HG03159 (cell line): ENCODE measurements at regions not wholly inside any gene's neighbourhood (a gene's known extent, or its start where the extent isn't known, plus 50 kb on each side); places are given as distances from the start of the nearest gene placed in this dataset.

Experiments
- ATAC-seq: cut with Tn5 transposase; IDR thresholded peaks from one replicate; pipeline ENCODE4 v1.9.1; 2021; ENCODE audit warnings: mild to moderate bottlenecking, moderate library complexity; ENCODE audit not compliant: unreplicated experiment

DNA sequence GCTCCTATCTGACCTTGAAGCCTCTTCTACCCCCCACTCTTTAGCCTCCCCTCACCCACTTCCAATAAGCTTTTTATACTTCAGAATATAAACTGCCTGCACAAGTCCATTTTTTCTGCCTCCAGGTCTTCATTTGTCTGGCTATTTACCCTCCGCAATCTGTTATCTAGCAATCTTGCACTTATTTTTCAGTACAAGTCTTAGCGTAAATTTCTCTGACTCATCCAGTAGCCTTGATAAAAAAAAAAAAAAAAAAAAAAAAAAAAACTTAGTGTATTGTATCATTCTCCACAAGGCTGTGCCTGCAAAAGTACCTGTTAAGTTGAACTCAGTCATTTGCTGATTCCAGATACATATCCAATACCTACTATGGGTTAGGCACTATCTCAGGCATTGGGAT, 219.5 kb upstream of the DKK2 start:
- no peak for ATAC-seq

- no peak for ATAC-seq
These were observed 219.0 kb upstream of the DKK2 start for GRCh38 chr4:107255114-107255513.

DNA sequence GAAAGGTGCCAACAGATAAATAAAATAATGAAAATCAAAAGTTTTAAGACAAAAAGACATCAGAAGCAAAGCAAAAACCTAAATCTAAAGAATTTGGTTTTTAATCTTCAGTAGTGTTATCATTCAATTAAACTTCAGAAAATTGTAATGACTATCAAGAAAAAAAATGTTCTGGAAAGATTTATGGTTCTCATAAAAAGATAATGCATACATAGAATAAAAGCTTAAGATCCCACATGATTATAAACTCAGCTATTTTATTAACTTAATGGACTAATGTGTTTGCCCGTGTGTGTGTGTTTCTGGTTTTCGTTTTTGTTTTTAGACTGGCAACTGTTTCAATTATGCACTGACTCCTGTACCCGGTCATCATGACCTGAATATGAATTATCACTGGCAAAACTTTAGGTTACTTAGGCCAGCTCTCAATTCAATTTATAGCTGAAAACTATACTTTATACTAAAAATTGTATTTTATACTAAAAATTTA, 217.5 kb upstream of the DKK2 start:
- ATAC-seq = no peak

DNA sequence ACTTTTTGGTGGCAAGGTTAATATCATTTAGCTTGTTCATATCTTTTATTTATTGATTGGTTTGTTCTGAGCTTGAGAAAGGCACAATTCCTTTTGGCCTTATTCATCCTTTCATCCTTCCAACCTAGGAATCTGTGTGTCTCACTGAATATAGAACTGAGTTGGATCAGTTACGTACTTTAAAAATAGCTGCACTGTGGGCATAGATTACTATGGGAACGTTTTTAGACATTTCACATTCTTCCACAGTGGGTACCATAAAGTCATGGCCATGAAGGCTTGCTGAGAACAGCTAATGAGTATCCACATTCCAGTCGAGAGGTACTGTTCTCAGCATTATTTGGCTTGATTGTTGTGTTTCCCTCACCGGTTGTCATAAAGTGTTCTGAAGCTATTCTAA, 217.0 kb upstream of the DKK2 start:
- ATAC-seq = no peak

GRCh38 chr4:107252571-107252970, 216.5 kb upstream of the DKK2 start:
- ATAC-seq = no peak

DNA sequence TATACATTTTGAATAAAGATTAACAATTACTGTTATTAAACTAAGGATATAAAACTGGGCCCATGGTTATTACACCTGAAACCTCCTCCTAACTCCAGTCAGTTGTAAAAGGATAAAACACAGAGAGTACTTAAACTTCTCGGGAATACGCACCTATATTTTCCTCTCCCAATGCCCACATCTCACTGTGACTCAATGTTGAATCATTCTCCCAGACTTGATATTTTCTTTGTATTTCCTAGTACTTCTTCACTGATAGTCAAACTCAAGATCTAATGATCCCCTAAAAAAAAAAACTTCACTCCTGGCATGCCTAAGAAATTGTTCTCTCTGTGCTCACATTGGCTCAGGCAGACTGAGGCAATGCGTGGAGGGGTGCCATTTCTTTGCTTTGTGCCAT, 212.5 kb upstream of the DKK2 start:
- ATAC-seq = no peak

DNA sequence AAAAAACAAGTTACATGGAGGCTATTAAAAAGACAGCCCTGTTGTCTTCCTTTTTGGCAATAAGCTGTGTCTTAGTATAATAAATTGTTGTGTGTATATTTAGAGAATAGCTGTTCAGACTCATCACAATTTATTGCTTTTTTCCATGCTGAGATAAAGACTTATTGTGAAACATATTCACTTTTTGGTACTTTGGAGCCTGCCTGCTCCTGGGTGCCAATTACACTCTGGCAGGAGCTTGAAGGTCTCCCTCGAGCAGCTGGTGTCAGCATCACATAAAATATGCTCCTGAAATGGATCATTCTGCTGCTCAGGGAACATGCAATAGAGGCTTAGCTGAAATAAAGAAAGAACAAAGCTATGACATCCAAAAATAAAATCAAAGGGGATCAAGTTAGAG, 211.6 kb upstream of the DKK2 start:
- no peak for ATAC-seq

DNA sequence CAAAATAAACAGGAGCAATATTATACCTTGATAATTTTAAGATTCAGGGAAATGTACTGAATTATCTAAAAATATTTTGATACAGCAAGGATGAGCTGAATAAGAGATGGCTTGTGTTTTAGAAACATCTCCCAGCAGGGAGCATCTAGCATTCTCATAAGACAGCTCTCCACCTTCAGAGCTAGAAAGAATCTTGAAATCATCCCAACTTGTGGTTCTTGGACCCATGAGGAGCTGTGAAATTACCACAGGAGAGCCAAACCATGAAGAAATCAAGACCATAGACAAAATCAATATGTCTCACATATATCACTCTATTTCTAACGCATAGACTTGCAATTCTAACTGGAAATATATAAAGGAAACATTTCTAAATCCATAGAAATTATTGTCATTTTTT, 210.6 kb upstream of the DKK2 start:
- ATAC-seq = no peak

GRCh38 chr4:107243141-107243781, 207.1 kb upstream of the DKK2 start:
- no peak for ATAC-seq

- ATAC-seq = no peak
These were observed 184.9 kb upstream of the DKK2 start for GRCh38 chr4:107220976-107221375.

GRCh38 chr4:107219681-107220080, 183.6 kb upstream of the DKK2 start:
- ATAC-seq = no peak

- no peak for ATAC-seq
These were observed 180.3 kb upstream of the DKK2 start for GRCh38 chr4:107216379-107216778.

DNA sequence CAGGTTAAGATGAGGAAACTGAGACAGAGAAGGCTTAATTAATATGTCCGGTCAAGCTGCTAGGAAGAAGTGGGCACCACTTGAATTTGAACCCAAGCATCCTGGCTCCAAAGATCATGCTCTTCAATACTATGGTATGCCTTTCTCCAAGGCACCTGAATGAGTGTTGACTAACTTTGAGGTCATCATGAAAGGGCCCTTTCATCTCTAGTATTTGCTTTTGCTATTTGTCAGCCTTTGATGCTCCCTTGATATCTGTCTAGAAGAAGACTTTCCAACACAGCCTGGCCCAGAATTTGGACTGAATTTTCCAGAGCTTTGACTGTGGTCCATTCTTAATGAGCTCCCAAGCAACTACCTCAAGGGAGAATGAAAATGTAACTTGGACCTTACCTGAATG, 179.1 kb upstream of the DKK2 start:
- ATAC-seq = no peak

- no peak for ATAC-seq
These were observed 177.8 kb upstream of the DKK2 start for GRCh38 chr4:107213880-107214279.

- ATAC-seq = no peak
These were observed 177.3 kb upstream of the DKK2 start for GRCh38 chr4:107213410-107213809.

GRCh38 chr4:107212565-107212964, 176.5 kb upstream of the DKK2 start:
- no peak for ATAC-seq

DNA sequence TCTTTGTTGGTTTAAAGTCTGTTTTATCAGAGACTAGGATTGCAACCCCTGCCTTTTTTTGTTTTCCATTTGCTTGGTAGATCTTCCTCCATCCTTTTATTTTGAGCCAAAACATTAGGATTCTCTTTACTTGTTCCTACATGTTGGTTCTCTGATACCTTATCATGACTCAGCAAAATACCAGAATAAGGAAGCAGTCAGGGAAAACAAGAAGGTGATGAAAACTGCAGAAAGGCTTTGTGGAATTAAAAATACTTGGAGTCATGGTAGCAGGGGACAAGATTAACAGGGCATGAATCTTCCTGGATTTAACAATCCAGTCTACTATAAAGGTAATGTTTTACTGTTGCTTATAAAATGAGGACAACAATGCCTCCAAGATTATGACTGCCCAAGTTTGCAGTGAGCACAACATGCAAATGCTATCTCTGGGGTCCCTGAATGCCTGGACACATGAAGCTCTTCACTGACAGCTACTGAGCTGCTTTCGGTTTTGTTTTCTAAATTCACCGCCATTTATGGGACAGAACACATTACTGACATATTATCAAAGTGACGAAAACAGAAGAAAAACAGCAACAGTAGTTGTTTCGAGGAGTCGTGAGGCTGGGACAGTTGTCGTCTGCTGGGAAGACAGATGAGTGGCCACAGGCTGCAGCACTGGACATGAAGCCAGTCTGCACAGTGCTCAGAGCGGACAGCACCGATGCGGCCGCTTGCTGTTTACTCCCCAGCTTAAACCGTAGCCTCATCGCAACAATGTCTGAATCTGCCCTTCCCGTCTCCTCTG, 174.5 kb upstream of the DKK2 start:
- no peak for ATAC-seq

DNA sequence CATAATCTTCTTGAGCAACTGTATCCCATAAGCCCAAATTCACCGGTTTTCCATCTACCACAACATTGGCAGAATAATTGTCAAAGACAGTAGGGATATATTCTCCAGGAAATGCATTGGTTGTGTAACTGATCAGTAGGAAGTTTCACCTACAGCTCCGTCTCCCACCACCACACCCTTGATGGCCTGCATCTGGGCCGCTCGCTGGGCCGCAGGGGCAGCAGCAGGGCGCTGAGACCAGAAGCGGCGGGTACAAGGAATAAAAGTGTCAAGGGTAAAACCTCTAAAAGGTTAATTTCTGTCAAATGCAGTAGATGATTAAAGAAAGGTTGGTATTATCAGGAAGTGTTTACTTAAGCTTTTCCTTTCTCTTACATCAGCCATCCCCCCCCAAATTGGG, 167.6 kb upstream of the DKK2 start:
- no peak for ATAC-seq

DNA sequence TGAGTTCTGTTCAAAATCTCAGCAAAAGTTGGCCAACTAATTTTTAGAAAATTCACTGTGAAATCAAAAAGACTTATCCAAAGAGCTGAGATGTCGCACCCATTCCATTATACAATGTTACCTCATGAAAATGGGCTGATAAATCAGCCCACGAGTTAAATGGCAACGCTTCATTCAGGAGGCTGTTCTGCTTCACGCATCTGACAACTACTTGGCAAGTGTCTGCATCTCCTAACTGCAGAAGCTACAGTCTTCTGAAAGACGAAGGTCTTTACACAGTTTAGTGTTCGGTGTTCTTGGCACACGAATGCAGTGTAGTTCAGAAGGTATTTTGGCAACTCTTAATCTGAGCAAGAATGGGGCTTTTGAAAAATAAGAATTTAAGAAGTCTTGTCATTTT, 166.6 kb upstream of the DKK2 start:
- ATAC-seq = no peak

- ATAC-seq = no peak
These were observed 161.0 kb upstream of the DKK2 start for GRCh38 chr4:107197121-107197520.

- ATAC-seq = no peak
These were observed 160.2 kb upstream of the DKK2 start for GRCh38 chr4:107196312-107196711.

- no peak for ATAC-seq
These were observed 157.9 kb upstream of the DKK2 start for GRCh38 chr4:107194005-107194404.

DNA sequence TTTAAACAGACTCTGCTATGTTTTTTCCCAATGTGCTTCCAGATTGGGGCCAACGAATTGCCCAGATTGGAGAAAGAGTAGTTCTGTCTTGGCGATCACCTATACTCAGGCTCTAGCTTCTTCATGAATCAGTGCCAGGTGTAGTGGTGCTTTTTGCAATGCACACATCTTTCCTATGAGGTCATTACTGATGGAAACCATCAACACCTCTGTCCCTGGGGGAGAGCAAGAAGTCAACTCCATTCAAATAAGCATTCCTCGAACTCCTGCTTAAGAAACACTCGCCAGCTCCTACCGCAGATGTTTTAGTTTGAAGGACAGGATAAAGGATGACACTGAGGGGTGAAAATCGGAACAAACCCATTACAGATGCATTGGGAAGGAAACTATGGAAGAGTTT, 156.5 kb upstream of the DKK2 start:
- ATAC-seq = no peak
